Gastroesophageal sphincter (tissue), 3 donors: ENCODE measurements at regions not wholly inside any gene's neighbourhood (a gene's known extent, or its start where the extent isn't known, plus 50 kb on each side); places are given as distances from the start of the nearest gene placed in this dataset.

Source experiments
- CTCF ChIP-seq, 4 experiments: fragments of 200-600 bp in 2 of 4; fragments of 450-650 bp in 2 of 4; sonication (generic) in 1 of 4; IDR thresholded peaks; one replicate each; pipeline ENCODE4 v1.5.1; 2017 to 2019; ENCODE audit warnings: antibody characterized with exemption in 4 of 4, mild to moderate bottlenecking in 2 of 4, moderate library complexity in 2 of 4
- POLR2AphosphoS5 ChIP-seq: sonication (generic); formaldehyde crosslinking; IDR thresholded peaks from one replicate; pipeline ENCODE4 v1.6.1; 2017; ENCODE audit warnings: antibody characterized with exemption

- TF ChIP-seq CTCF (IDR thresholded peaks at IDR 0.05) = no peak
- no peak for TF ChIP-seq POLR2AphosphoS5
Measured at GRCh38 chr2:12890066-12890465, 173.3 kb downstream of the TRIB2 start.
